ENCODE measurements at regions not wholly inside any gene's neighbourhood (a gene's known extent, or its start where the extent isn't known, plus 50 kb on each side); places are given as distances from the start of the nearest gene placed in this dataset.

DNA sequence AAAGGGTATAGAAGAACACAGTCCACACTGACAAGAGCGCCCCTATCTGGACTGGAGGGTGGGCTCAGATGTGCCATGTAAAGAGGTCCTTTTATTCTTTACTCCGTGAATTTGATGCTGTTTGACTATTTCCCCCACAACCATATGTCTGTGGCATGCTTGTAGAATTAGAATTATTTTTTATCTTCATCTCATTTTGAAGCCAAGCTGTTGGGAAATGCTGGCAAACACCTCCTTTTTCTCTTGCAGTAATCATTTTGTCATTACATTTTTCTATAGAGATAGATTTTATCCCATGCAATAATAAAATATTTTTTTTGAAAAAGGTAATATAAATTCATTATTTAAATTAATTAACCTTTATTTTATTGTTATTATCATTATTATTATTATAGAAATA, 926.6 kb upstream of the AUTS2 start:
- TF ChIP-seq POLR2A (IDR thresholded peaks at IDR 0.05), result no peak
- TF ChIP-seq POLR2AphosphoS5 (IDR thresholded peaks at IDR 0.05), result no peak
- TF ChIP-seq, protein P1, sequence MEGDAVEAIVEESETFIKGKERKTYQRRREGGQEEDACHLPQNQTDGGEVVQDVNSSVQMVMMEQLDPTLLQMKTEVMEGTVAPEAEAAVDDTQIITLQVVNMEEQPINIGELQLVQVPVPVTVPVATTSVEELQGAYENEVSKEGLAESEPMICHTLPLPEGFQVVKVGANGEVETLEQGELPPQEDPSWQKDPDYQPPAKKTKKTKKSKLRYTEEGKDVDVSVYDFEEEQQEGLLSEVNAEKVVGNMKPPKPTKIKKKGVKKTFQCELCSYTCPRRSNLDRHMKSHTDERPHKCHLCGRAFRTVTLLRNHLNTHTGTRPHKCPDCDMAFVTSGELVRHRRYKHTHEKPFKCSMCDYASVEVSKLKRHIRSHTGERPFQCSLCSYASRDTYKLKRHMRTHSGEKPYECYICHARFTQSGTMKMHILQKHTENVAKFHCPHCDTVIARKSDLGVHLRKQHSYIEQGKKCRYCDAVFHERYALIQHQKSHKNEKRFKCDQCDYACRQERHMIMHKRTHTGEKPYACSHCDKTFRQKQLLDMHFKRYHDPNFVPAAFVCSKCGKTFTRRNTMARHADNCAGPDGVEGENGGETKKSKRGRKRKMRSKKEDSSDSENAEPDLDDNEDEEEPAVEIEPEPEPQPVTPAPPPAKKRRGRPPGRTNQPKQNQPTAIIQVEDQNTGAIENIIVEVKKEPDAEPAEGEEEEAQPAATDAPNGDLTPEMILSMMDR (IDR thresholded peaks at IDR 0.05), result no peak
